Ascending aorta (tissue), 2 donors: ENCODE measurements at regions not wholly inside any gene's neighbourhood (a gene's known extent, or its start where the extent isn't known, plus 50 kb on each side); places are given as distances from the start of the nearest gene placed in this dataset.

ENCODE experiments used
- DNase-seq, 2 donors: peaks; one replicate each; pipeline ENCODE4 v3.0.0-alpha.2; 2019; ENCODE audit warnings: low spot score in 2 of 2
- H3K27ac ChIP-seq, 2 donors: fragments of 200-600 bp; sonication (generic); one replicate each; pipeline ENCODE4 v1.5.1; 2016 to 2017; ENCODE audit warnings: mild to moderate bottlenecking in 1 of 2
- H3K27me3 ChIP-seq: fragments of 200-600 bp; sonication (generic); one replicate; pipeline ENCODE4 v1.5.1; 2017
- H3K36me3 ChIP-seq, 2 donors: fragments of 200-600 bp; sonication (generic); one replicate each; pipeline ENCODE4 v1.5.1; 2016
- H3K4me1 ChIP-seq, 2 donors: fragments of 200-600 bp; sonication (generic); one replicate each; pipeline ENCODE4 v1.5.1; 2016 to 2017; ENCODE audit warnings: mild to moderate bottlenecking in 1 of 2
- H3K4me3 ChIP-seq, 2 donors: fragments of 200-600 bp; sonication (generic); one replicate each; pipeline ENCODE4 v1.5.1; 2016 to 2017; ENCODE audit warnings: mild to moderate bottlenecking in 1 of 2
- H3K9me3 ChIP-seq, 2 donors: fragments of 200-600 bp; sonication (generic); one replicate each; pipeline ENCODE4 v1.5.1; 2016
- intact Hi-C: fragments of 100-400 bp; cut with DNase I; formaldehyde crosslinking; loops from one replicate; pipeline ENCODE4 v1.15.1; 2023
- TF ChIP-seq, protein P1 (sequence below), 3 experiments: fragments of 200-600 bp in 2 of 3; fragments of 450-650 bp in 1 of 3; sonication (generic) in 2 of 3; IDR thresholded peaks; one replicate each; pipeline ENCODE4 v1.5.1; 2016 to 2019; ENCODE audit warnings: antibody characterized with exemption in 3 of 3, mild to moderate bottlenecking in 1 of 3, moderate library complexity in 1 of 3

DNA sequence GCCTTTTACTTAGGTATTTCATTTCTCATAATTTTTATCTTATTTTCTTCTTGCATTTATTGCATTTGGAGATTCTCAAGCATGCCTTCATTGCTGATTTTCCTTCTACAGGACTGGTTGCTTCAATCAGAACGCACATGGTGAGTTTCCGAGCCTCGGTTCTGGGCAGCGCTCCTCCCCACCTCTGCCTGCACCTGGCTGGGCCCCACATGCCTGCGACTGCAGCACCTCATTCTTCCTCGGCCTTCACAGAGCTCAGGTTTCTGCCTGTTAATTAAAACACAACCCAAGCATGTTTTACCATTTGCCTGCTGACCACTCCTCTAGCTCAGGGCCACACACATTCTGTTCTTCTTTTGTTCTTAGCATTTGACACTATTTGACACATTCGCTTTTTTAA is 398.8 kb downstream of the GALR1 start:
- Histone ChIP-seq H3K4me3 (no peak overlapping the region), H3K27me3 (no peaks in the 10 kb centered on the region), H3K27ac (no peak overlapping the region), H3K36me3 (no peaks in the 10 kb centered on the region), H3K4me1 (no peaks in the 10 kb centered on the region), H3K9me3 (no peaks in the 10 kb centered on the region)
- intact Hi-C loops: no loop called here
- no peak for DNase-seq
- TF ChIP-seq, protein P1, sequence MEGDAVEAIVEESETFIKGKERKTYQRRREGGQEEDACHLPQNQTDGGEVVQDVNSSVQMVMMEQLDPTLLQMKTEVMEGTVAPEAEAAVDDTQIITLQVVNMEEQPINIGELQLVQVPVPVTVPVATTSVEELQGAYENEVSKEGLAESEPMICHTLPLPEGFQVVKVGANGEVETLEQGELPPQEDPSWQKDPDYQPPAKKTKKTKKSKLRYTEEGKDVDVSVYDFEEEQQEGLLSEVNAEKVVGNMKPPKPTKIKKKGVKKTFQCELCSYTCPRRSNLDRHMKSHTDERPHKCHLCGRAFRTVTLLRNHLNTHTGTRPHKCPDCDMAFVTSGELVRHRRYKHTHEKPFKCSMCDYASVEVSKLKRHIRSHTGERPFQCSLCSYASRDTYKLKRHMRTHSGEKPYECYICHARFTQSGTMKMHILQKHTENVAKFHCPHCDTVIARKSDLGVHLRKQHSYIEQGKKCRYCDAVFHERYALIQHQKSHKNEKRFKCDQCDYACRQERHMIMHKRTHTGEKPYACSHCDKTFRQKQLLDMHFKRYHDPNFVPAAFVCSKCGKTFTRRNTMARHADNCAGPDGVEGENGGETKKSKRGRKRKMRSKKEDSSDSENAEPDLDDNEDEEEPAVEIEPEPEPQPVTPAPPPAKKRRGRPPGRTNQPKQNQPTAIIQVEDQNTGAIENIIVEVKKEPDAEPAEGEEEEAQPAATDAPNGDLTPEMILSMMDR (IDR thresholded peaks at IDR 0.05): no peak

DNA sequence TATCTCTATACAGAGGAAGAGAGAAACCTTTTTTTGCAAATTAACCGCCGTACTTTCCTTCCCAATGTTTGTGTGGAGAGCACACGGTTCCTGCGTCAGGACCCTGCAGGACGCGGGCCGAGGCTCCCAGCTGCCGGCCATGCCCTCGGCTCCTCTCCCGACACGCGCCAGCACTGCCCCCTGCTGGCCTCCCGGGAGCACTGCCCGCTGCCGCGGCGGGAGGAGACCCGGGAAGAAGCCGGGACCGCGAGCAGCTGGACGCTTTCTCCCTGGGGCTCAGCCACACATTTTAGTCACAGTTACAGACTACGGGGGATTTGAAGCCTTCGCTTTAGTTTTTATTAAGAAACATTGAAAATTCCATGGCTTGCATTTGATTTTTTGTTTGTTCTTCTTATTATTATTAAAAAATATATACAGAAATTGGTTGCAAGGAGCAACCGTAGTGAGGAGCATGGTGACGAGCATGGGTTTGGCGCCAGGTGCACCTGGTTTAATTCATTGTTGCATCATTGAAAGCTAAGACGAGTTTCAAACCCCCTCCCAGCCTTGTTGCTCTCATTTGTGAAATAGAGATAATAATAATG is 401.2 kb downstream of the GALR1 start:
- no peaks in the 10 kb centered on the region for H3K27me3 ChIP-seq
- no peaks in the 10 kb centered on the region for H3K9me3 ChIP-seq
- no peak overlapping the region for H3K27ac ChIP-seq
- H3K4me3 ChIP-seq: no peak overlapping the region
- peak in 1 of 2 donors; percentile 71 for DNase-seq
- H3K36me3 ChIP-seq: no peaks in the 10 kb centered on the region
- intact Hi-C loops: no loop called here
- H3K4me1 ChIP-seq: no peaks in the 10 kb centered on the region
- TF ChIP-seq, protein P1 (IDR thresholded peaks at IDR 0.05): peak; percentile 40 to 55 (median 41)

DNA sequence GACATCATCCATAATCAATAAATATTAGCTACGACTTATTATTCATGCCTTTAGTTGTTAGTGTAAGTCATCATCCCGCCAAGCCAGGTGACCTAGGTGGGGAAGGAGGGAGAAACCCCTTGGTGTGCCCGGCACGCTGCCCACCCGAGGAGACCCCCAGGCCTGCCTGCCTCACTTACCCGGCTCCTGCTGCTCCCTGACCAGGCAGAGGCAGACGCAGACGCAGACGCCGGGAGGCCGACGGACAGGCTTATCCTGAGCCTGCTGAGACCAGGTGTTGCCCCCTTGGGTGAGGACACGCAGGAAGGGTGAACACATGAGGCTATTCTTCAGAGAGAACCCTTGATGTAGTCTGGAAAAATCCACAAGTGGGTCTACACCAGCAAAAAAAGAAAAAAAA is 401.8 kb downstream of the GALR1 start:
- TF ChIP-seq, protein P1 (IDR thresholded peaks at IDR 0.05): no peak
- DNase-seq: no peak
- no peak overlapping the region for H3K4me3 ChIP-seq
- no peaks in the 10 kb centered on the region for H3K9me3 ChIP-seq
- H3K27me3 ChIP-seq: no peaks in the 10 kb centered on the region
- no peaks in the 10 kb centered on the region for H3K4me1 ChIP-seq
- no peak overlapping the region for H3K27ac ChIP-seq
- intact Hi-C loops: no loop called here
- H3K36me3 ChIP-seq: no peaks in the 10 kb centered on the region

DNA sequence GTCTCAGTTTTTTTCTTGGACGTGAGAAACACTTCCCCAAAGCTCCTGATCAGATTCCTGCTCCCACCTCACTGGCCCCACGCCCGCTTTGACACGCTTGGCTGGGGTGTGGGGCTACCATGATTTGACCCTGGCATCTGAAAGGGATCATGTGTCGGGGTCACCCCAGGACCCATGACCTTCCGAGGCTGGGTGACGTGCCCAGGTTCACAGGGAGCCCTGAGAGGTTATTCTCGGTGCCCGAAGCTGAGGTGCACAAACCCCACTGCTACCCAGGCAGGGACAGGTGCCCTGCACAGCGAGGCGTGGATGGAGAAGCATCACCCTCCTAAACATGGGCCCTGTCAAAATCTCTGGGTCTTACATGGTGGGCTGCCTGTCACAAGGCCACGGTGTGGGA is 404.1 kb downstream of the GALR1 start:
- intact Hi-C loops: no loop called here
- no peaks in the 10 kb centered on the region for H3K27me3 ChIP-seq

DNA sequence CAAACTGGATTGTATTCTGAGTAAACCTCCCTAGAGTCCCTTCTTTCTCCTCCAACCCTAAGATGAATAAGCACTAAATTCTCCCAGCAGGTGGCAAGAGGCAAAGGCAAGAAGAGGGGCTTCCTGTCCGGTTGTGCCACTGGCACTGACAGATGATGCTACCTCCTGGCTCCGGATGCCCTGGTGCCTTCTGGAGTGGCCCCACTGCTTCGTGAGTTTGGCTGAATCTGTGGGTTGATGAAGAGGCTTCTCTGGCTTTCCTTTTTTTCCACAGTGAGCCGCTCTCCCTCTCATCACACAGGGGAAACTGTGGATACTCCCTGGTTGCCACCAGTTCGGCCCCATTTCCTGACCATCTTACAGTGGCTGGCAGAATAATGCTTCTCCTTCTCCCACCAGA is 404.7 kb downstream of the GALR1 start:
- no peak for DNase-seq
- Histone ChIP-seq H3K27ac (no peak overlapping the region), H3K9me3 (no peaks in the 10 kb centered on the region), H3K4me3 (no peak overlapping the region), H3K4me1 (no peaks in the 10 kb centered on the region), H3K36me3 (no peaks in the 10 kb centered on the region), H3K27me3 (no peaks in the 10 kb centered on the region)
- TF ChIP-seq, protein P1 (IDR thresholded peaks at IDR 0.05): no peak
- intact Hi-C loops: no loop called here

More for the DNA sequence above, 404.1 kb downstream of the GALR1 start:
- H3K27ac ChIP-seq: no peak overlapping the region
- no peak overlapping the region for H3K4me3 ChIP-seq
- no peaks in the 10 kb centered on the region for H3K4me1 ChIP-seq
- TF ChIP-seq, protein P1 (IDR thresholded peaks at IDR 0.05): no peak
- DNase-seq: no peak
- no peaks in the 10 kb centered on the region for H3K36me3 ChIP-seq
- H3K9me3 ChIP-seq: no peaks in the 10 kb centered on the region
